Naive thymus-derived CD4-positive, alpha-beta T cell (primary cell): ENCODE measurements at regions not wholly inside any gene's neighbourhood (a gene's known extent, or its start where the extent isn't known, plus 50 kb on each side); places are given as distances from the start of the nearest gene placed in this dataset.

Experiments
- ATAC-seq: fragments of 150-1000 bp; cut with Tn5 transposase; 2 replicates; pipeline ENCODE4 v1.10.0; 2021; ENCODE audit warnings: mild to moderate bottlenecking, moderate library complexity
- CTCF ChIA-PET: fragments of 350-600 bp; sonication (Branson Sonifier 250); formaldehyde crosslinking; loops from one replicate; lab custom pipeline; 2021; ENCODE audit warnings: antibody characterized with exemption; lab: Charles Lee
- POLR2A ChIA-PET: fragments of 350-600 bp; sonication (Branson Sonifier 250); formaldehyde crosslinking; loops from one replicate; lab custom pipeline; 2021; ENCODE audit warnings: antibody characterized with exemption, inconsistent platforms; lab: Charles Lee
- DNase-seq, 9 donors: peaks; one replicate each; pipeline versions ENCODE4 v3.0.0 to v3.0.0-alpha.2; 2020 to 2022; ENCODE audit warnings: mixed read lengths in 1 of 9
- H3K27ac ChIP-seq: one replicate; pipeline ENCODE4 v1.7.0; 2013; ENCODE audit warnings: mild to moderate bottlenecking, low read depth, low read length, moderate library complexity
- H3K27me3 ChIP-seq, 2 donors: one replicate each; pipeline ENCODE4 v1.7.0; 2013; ENCODE audit warnings: low read length in 2 of 2, mild to moderate bottlenecking in 2 of 2, moderate library complexity in 2 of 2; ENCODE audit not compliant: control insufficient read depth in 2 of 2, insufficient read depth in 2 of 2
- H3K36me3 ChIP-seq, 3 experiments: 1 replicate in 2 of 3; 2 replicates in 1 of 3; pipeline ENCODE4 v1.7.0; 2013; ENCODE audit warnings: low read length in 3 of 3, mild to moderate bottlenecking in 3 of 3, moderate library complexity in 1 of 3; ENCODE audit not compliant: insufficient read depth in 3 of 3, control insufficient read depth in 2 of 3
- H3K4me1 ChIP-seq, 2 donors: one replicate each; pipeline ENCODE4 v1.7.0; 2013; ENCODE audit warnings: low read length in 2 of 2, mild to moderate bottlenecking in 2 of 2, moderate library complexity in 1 of 2; ENCODE audit not compliant: control insufficient read depth in 2 of 2, insufficient read depth in 2 of 2
- H3K4me3 ChIP-seq: 2 replicates; pipeline ENCODE4 v1.7.0; 2013; ENCODE audit warnings: mild to moderate bottlenecking, low read length
- H3K9me3 ChIP-seq, 3 experiments: 1 replicate in 2 of 3; 2 replicates in 1 of 3; pipeline ENCODE4 v1.7.0; 2013; ENCODE audit warnings: low read length in 3 of 3; ENCODE audit not compliant: control insufficient read depth in 2 of 3
- H3K27ac Mint-ChIP-seq, 9 donors: one replicate each; pipeline ENCODE4 v1.8.0; 2020 to 2022; ENCODE audit warnings: mixed read lengths in 9 of 9, mild to moderate bottlenecking in 8 of 9, moderate library complexity in 5 of 9, inconsistent platforms in 2 of 9
- H3K27me3 Mint-ChIP-seq, 5 donors: one replicate each; pipeline ENCODE4 v1.8.0; 2021 to 2022; ENCODE audit warnings: mixed read lengths in 5 of 5, mild to moderate bottlenecking in 1 of 5
- H3K36me3 Mint-ChIP-seq, 5 donors: one replicate each; pipeline ENCODE4 v1.8.0; 2020 to 2022; ENCODE audit warnings: mixed read lengths in 5 of 5, mild to moderate bottlenecking in 3 of 5, inconsistent platforms in 1 of 5
- H3K4me1 Mint-ChIP-seq, 7 donors: one replicate each; pipeline ENCODE4 v1.8.0; 2020 to 2022; ENCODE audit warnings: mixed read lengths in 7 of 7, mild to moderate bottlenecking in 3 of 7, inconsistent platforms in 1 of 7
- H3K4me3 Mint-ChIP-seq, 10 donors: one replicate each; pipeline ENCODE4 v1.8.0; 2020 to 2022; ENCODE audit warnings: mild to moderate bottlenecking in 10 of 10, mixed read lengths in 10 of 10, moderate library complexity in 6 of 10, inconsistent platforms in 2 of 10
- H3K9me3 Mint-ChIP-seq, 11 donors: one replicate each; pipeline ENCODE4 v1.8.0; 2020 to 2022; ENCODE audit warnings: mixed read lengths in 11 of 11, mild to moderate bottlenecking in 4 of 11, inconsistent platforms in 1 of 11, moderate library complexity in 1 of 11
- intact Hi-C, 2 donors: fragments of 100-400 bp; cut with micrococcal nuclease; formaldehyde crosslinking; loops; one replicate each; pipeline ENCODE4 v1.15.1; 2023

DNA sequence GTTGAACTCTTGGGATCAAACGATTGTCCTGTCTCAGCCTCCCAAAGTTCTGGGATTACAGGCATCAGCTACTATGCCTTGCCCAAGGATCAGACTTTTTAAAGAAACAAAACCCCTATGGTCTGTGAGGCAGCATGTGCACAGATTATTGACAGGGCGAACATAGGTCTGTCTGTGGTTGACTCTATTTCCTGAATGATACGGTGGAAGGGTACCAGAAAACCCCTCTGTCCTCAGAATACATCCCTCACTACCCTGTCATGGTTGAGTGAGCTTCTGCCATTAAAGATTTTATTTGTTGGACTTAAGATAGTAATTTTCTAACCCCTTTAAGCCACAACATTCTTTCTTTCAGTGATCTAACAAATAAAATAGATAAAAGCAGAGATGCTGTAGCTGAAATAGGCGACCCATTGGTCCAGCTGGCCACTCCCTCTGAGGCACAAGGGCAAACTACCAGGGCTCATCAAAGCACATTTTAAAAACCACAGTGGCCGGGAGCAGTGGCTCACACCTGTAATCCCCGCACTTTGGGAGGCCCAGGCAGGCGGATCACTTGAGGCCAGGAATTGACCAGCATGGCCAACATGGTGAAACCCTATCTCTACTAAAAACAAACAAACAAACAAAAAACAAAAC is 84.9 kb upstream of the ANKRD55 start:
- H3K36me3 Mint-ChIP-seq = no peaks in the 10 kb centered on the region
- H3K27me3 ChIP-seq = no peaks in the 10 kb centered on the region
- no peak overlapping the region for H3K27ac ChIP-seq
- no peaks in the 10 kb centered on the region for H3K9me3 ChIP-seq
- H3K27me3 Mint-ChIP-seq = no peaks in the 10 kb centered on the region
- H3K4me3 Mint-ChIP-seq = no peak overlapping the region
- CTCF ChIA-PET = interaction anchor here (0.5 kb wide), 1 partner anchor 10 kb away, joined by 3 read pairs; no protein-coding TSS in a partner anchor
- H3K9me3 Mint-ChIP-seq = no peaks in the 10 kb centered on the region
- no peak overlapping the region for H3K4me3 ChIP-seq
- no peak for ATAC-seq
- intact Hi-C loops = no loop called here
- no peak for DNase-seq
- H3K4me1 Mint-ChIP-seq = peaks cover 7 to 42% (median 35%) of the 10 kb centered on the region in 7 donors
- no peaks in the 10 kb centered on the region for H3K36me3 ChIP-seq
- POLR2A ChIA-PET = interaction anchor here (3.5 kb wide), 1 partner anchor 10 kb away, joined by 29 read pairs; no protein-coding TSS in a partner anchor
- peaks cover 0 to 22% of the 10 kb centered on the region in 2 donors for H3K4me1 ChIP-seq
- no peak overlapping the region for H3K27ac Mint-ChIP-seq

DNA sequence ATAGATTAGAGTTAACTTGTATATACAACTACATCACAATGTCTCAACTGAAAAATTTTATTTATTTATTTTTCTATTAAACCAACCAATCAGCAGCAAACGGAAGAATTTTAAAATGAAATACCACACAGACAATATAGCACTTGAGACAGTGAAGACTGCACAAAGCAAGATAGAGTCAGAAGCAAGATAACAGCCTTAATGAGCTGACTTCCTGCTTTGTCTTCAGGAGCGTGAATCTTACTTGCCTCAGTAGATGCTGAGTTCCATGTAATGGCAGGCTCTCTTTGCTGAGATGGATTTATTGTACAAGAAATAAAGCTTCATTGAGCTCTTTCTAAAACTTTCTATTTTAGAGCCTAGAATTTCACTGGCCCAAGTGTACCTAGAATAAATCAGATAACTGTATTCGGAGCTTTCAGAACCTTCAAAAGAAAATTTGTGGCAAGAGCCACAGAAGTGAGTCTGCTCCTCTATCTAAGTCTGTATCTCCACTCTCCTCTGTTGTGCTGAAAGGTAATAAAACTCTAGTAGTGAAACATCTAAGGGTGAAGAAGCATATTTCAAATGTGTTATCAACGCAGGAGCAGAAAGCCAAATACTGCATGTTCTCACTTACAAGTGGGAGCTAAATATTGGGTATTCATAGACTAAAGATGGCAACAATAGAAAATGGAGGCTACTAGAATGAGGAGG is 83.3 kb upstream of the ANKRD55 start:
- no peaks in the 10 kb centered on the region for H3K36me3 ChIP-seq
- H3K9me3 ChIP-seq = no peaks in the 10 kb centered on the region
- DNase-seq (peak in 6 of 9 donors; percentile 4 to 40 (median 25)), ATAC-seq (peak; percentile 60)
- CTCF ChIA-PET = interaction anchor here (0.6 to 1.4 kb wide), 6 partner anchors 9 to 522 kb away, joined by 3 to 8 read pairs (median 3); no protein-coding TSS in a partner anchor
- Mint-ChIP-seq H3K27ac (peak overlapping the region in 8 of 9 donors; percentile 11 to 89 (median 80)), H3K9me3 (no peaks in the 10 kb centered on the region), H3K4me3 (peak overlapping the region in 7 of 10 donors; percentile 46 to 72 (median 67)), H3K27me3 (no peaks in the 10 kb centered on the region), H3K36me3 (no peaks in the 10 kb centered on the region), H3K4me1 (peaks cover 10 to 36% (median 24%) of the 10 kb centered on the region in 7 donors)
- peak overlapping the region; percentile 24 for H3K27ac ChIP-seq
- peaks cover 0 to 16% of the 10 kb centered on the region in 2 donors for H3K4me1 ChIP-seq
- H3K27me3 ChIP-seq = no peaks in the 10 kb centered on the region
- intact Hi-C loops = loop anchor here in 1 of 2 donors (1.0 kb wide), 1 partner anchor 13 kb away; no protein-coding TSS in a partner anchor
- no peak overlapping the region for H3K4me3 ChIP-seq
- POLR2A ChIA-PET = interaction anchor here (0.5 to 3.5 kb wide), 4 partner anchors 11 to 631 kb away, joined by 3 to 29 read pairs (median 4); no protein-coding TSS in a partner anchor

DNA sequence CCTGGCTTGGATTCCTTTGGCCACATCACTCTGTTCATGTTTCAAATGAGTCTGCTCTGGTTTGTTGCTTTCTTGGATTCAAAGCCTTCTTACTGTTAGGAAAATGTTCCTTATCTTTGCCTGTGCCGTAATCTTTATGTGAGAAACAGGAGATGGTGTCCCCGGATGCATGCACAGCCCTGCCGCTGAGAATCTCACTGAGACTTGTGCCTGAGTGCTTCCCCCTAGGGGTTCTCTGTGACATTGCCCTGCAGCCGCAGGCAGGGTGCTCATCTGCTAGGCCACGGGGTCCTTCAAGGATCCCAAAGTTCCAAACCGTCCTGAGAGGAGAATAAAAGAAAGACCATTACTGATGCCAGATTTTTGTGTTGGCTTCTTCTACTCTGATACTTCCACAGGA is 81.4 kb upstream of the ANKRD55 start:
- POLR2A ChIA-PET = no interaction called here
- no peak overlapping the region for H3K4me3 ChIP-seq
- H3K4me1 ChIP-seq = peaks cover 0 to 16% of the 10 kb centered on the region in 2 donors
- CTCF ChIA-PET = no interaction called here
- Mint-ChIP-seq H3K4me3 (no peak overlapping the region), H3K27ac (peak overlapping the region in 1 of 9 donors; percentile 6), H3K4me1 (peaks cover 10 to 36% (median 24%) of the 10 kb centered on the region in 7 donors), H3K27me3 (no peaks in the 10 kb centered on the region), H3K9me3 (peaks cover 0 to 3% (median 0%) of the 10 kb centered on the region in 11 donors), H3K36me3 (no peaks in the 10 kb centered on the region)
- no peaks in the 10 kb centered on the region for H3K36me3 ChIP-seq
- ATAC-seq (peak; percentile 82), DNase-seq (peak in 3 of 9 donors; percentile 19 to 22 (median 22))
- intact Hi-C loops = no loop called here
- H3K9me3 ChIP-seq = no peaks in the 10 kb centered on the region
- H3K27me3 ChIP-seq = no peaks in the 10 kb centered on the region
- H3K27ac ChIP-seq = no peak overlapping the region

DNA sequence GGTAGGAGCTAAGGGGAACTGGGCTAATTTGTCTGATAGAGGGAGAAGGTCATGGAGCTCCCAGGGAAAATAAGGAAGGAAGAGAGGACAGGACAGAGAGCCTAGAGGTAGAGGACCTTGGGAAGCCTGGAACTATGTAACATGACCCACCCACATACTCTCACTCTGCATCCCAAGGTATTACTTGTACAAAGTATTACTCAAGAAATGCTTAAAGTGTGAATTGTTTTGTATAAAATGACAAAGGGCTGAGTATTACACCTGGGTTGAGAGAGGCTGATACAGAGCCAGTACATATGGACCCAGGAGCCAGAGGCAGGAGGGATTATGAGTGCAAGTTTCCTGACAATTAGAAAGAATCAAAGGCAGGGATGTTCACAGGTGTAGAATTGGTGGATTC is 80.5 kb upstream of the ANKRD55 start:
- ATAC-seq (no peak), DNase-seq (no peak)
- H3K9me3 ChIP-seq = no peaks in the 10 kb centered on the region
- Mint-ChIP-seq H3K9me3 (peaks cover 0 to 3% (median 0%) of the 10 kb centered on the region in 11 donors), H3K27me3 (no peaks in the 10 kb centered on the region), H3K4me1 (peaks cover 10 to 41% (median 29%) of the 10 kb centered on the region in 7 donors), H3K4me3 (no peak overlapping the region), H3K27ac (peak overlapping the region in 2 of 9 donors; percentile 8 to 91), H3K36me3 (peaks cover 0 to 4% (median 0%) of the 10 kb centered on the region in 5 donors)
- H3K27me3 ChIP-seq = no peaks in the 10 kb centered on the region
- intact Hi-C loops = no loop called here
- H3K4me1 ChIP-seq = peaks cover 0 to 16% of the 10 kb centered on the region in 2 donors
- no peak overlapping the region for H3K27ac ChIP-seq
- no peak overlapping the region for H3K4me3 ChIP-seq
- ChIA-PET POLR2A (no interaction called here), CTCF (interaction anchor here (0.6 to 1.1 kb wide), 2 partner anchors 40 to 213 kb away, joined by 3 to 4 read pairs; no protein-coding TSS in a partner anchor)
- H3K36me3 ChIP-seq = no peaks in the 10 kb centered on the region

DNA sequence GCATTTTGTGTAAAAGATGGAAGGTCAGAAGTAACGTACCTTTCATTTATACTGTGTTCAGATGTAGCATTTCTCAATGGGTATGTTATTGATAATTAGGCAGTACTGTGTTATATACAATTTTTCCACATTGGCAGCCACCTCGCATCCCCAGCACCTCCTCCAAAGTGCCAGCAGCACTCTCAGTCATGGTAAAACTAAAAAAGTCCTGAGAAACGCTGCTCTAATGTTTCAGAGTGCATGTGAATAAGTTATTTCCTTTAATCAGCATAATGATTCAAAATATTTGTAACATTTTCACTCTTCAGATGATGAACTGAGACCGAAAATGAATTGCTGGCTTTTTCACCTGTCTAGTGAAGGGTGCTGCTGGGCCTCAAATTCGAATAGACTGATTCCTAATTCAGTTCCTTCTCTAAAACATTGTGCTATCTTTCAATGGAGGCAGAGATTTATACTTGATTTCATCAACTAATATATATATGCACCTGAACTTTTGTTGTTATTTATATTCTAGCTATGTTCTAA is 79.9 kb upstream of the ANKRD55 start:
- intact Hi-C loops = no loop called here
- Histone ChIP-seq H3K27me3 (no peaks in the 10 kb centered on the region), H3K4me3 (no peak overlapping the region), H3K27ac (no peak overlapping the region), H3K4me1 (peaks cover 0 to 16% of the 10 kb centered on the region in 2 donors), H3K36me3 (no peaks in the 10 kb centered on the region), H3K9me3 (no peaks in the 10 kb centered on the region)
- ATAC-seq (no peak), DNase-seq (no peak)
- Mint-ChIP-seq H3K4me1 (peaks cover 10 to 41% (median 29%) of the 10 kb centered on the region in 7 donors), H3K27ac (peak overlapping the region in 2 of 9 donors; percentile 8 to 91), H3K9me3 (peaks cover 0 to 3% (median 0%) of the 10 kb centered on the region in 11 donors), H3K36me3 (peaks cover 0 to 4% (median 0%) of the 10 kb centered on the region in 5 donors), H3K27me3 (no peaks in the 10 kb centered on the region), H3K4me3 (no peak overlapping the region)
- POLR2A ChIA-PET = no interaction called here
- CTCF ChIA-PET = interaction anchor here (1.1 kb wide), 1 partner anchor 40 kb away, joined by 4 read pairs; no protein-coding TSS in a partner anchor

DNA sequence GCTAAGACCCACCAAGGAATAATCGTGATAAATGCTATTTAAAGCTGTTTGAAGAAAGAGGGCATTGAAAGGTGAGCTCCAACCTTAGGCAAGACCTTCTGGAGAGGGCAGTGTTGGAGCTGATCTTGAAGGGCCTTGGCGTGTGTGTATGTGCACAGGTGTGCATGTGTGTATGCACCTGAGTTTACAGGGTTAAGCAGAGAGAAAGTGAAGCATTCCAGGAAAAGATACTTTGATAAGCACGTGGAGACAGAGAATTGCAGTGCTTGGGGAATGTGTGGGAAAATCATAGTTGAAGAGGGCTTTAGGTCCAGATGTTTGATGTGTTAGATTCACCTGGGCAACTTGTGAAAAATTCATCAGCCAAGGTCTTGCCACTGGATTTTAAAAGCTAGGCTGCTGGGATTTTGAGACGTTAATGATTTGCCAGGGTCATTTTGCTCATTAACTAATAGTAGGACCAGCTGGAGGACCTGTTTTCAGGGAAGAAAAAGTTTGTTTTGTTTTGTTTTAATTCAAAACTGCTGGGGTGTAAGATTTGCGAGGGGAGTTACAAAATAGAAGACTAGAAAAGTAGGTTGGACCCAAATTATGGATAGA is 78.3 kb upstream of the ANKRD55 start:
- DNase-seq (no peak), ATAC-seq (no peak)
- no peak overlapping the region for H3K27ac ChIP-seq
- intact Hi-C loops = no loop called here
- H3K4me3 ChIP-seq = no peak overlapping the region
- H3K27me3 ChIP-seq = no peaks in the 10 kb centered on the region
- peaks cover 0 to 5% (median 4%) of the 10 kb centered on the region in 3 experiments for H3K9me3 ChIP-seq
- peaks cover 0 to 10% (median under 1%) of the 10 kb centered on the region in 5 donors for H3K36me3 Mint-ChIP-seq
- H3K4me1 ChIP-seq = peaks cover 0 to 9% of the 10 kb centered on the region in 2 donors
- CTCF ChIA-PET = interaction anchor here (0.5 to 0.7 kb wide), 3 partner anchors 13 to 541 kb away, joined by 3 read pairs; no protein-coding TSS in a partner anchor
- H3K4me1 Mint-ChIP-seq = peaks cover 2 to 25% (median 18%) of the 10 kb centered on the region in 7 donors
- POLR2A ChIA-PET = interaction anchor here (1.1 to 1.2 kb wide), 2 partner anchors 18 to 20 kb away, joined by 3 read pairs; no protein-coding TSS in a partner anchor
- H3K9me3 Mint-ChIP-seq = peaks cover 0 to 13% (median 4%) of the 10 kb centered on the region in 11 donors
- peak overlapping the region in 2 of 9 donors; percentile 18 to 19 for H3K27ac Mint-ChIP-seq
- H3K4me3 Mint-ChIP-seq = no peak overlapping the region
- no peaks in the 10 kb centered on the region for H3K27me3 Mint-ChIP-seq
- no peaks in the 10 kb centered on the region for H3K36me3 ChIP-seq
